H1 (cell line): ENCODE measurements at regions not wholly inside any gene's neighbourhood (a gene's known extent, or its start where the extent isn't known, plus 50 kb on each side); places are given as distances from the start of the nearest gene placed in this dataset.

ENCODE experiments used
- CTCF ChIA-PET: fragments of 300-600 bp; sonication (Branson Sonifier 250); formaldehyde crosslinking; loops from one replicate; lab custom pipeline; 2021; ENCODE audit not compliant: partially characterized antibody; lab: Charles Lee
- POLR2A ChIA-PET: fragments of 300-600 bp; sonication (Branson Sonifier 250); formaldehyde crosslinking; loops from one replicate; lab custom pipeline; 2021; ENCODE audit warnings: inconsistent platforms; ENCODE audit not compliant: partially characterized antibody; lab: Charles Lee
- DNase-seq, 2 experiments: peaks; one replicate each; pipeline versions ENCODE4 v3.0.0 to v3.0.0-alpha.2; 2010 to 2022; ENCODE audit warnings: low spot score in 2 of 2, low read depth in 1 of 2, mixed read lengths in 1 of 2
- FAIRE-seq: peaks from 2 replicates; lab custom pipeline; 2011; peaks lifted over from hg19 to GRCh38; lab: Jason Lieb, UNC
- H2AFZ ChIP-seq: 2 replicates; pipeline ENCODE4 v1.8.1; 2012; ENCODE audit warnings: low read length, inconsistent platforms
- H2AK5ac ChIP-seq: 2 replicates; pipeline ENCODE4 v1.6.1; 2013; ENCODE audit warnings: low read depth, low read length
- H2BK120ac ChIP-seq: replicated peaks from 2 replicates; pipeline ENCODE3; 2013; ENCODE audit warnings: low read depth, low read length, inconsistent platforms
- H2BK12ac ChIP-seq: 2 replicates; pipeline ENCODE4 v1.6.1; 2013; ENCODE audit warnings: low read depth, low read length
- H2BK15ac ChIP-seq: 2 replicates; pipeline ENCODE4 v1.6.1; 2013; ENCODE audit warnings: low read length
- H2BK20ac ChIP-seq: 2 replicates; pipeline ENCODE4 v1.6.1; 2013; ENCODE audit warnings: low read length
- H2BK5ac ChIP-seq: 2 replicates; pipeline ENCODE4 v1.6.1; 2013; ENCODE audit warnings: low read depth, low read length
- H3K14ac ChIP-seq: 2 replicates; pipeline ENCODE4 v1.6.1; 2013; ENCODE audit warnings: inconsistent platforms; ENCODE audit not compliant: insufficient read length
- H3K18ac ChIP-seq: 2 replicates; pipeline ENCODE4 v1.6.1; 2013; ENCODE audit warnings: low read length; ENCODE audit errors: extremely low read depth
- H3K23ac ChIP-seq: 2 replicates; pipeline ENCODE4 v1.6.1; 2013; ENCODE audit warnings: inconsistent platforms; ENCODE audit not compliant: insufficient read length
- H3K23me2 ChIP-seq: 2 replicates; pipeline ENCODE4 v1.6.1; 2013; ENCODE audit warnings: low read depth, low read length
- H3K27ac ChIP-seq: 2 replicates; pipeline ENCODE4 v1.6.1; 2011; ENCODE audit warnings: low read depth, low read length, inconsistent platforms
- H3K27me3 ChIP-seq, 4 experiments: replicated peaks in 1 of 4; 1 replicate in 1 of 4; 2 replicates in 3 of 4; pipeline versions ENCODE4 v1.6.1 to v1.8.1; 2011 to 2013; ENCODE audit warnings: low read length in 3 of 4, mild to moderate bottlenecking in 3 of 4, inconsistent platforms in 2 of 4, mixed read lengths in 2 of 4, moderate library complexity in 1 of 4; ENCODE audit not compliant: control insufficient read depth in 3 of 4, insufficient read depth in 3 of 4; ENCODE audit errors: extremely low read depth in 1 of 4
- H3K36me3 ChIP-seq, 4 experiments: 2 replicates each; pipeline versions ENCODE4 v1.6.1 to v1.8.1; 2011 to 2013; ENCODE audit warnings: mild to moderate bottlenecking in 4 of 4, low read length in 3 of 4, moderate library complexity in 2 of 4, control low read depth in 1 of 4, inconsistent platforms in 1 of 4; ENCODE audit not compliant: insufficient read depth in 4 of 4, control insufficient read depth in 2 of 4
- H3K4ac ChIP-seq: replicated peaks from 2 replicates; pipeline ENCODE3; 2013; ENCODE audit warnings: low read length, low read depth, mixed read lengths, inconsistent platforms; ENCODE audit not compliant: insufficient read length
- H3K4me1 ChIP-seq, 4 experiments: replicated peaks in 1 of 4; 1 replicate in 1 of 4; 2 replicates in 3 of 4; pipeline versions ENCODE4 v1.6.1 to v1.8.1; 2011 to 2013; ENCODE audit warnings: low read length in 3 of 4, inconsistent platforms in 2 of 4, mixed read lengths in 1 of 4; ENCODE audit not compliant: insufficient read depth in 4 of 4, control insufficient read depth in 3 of 4
- H3K4me2 ChIP-seq, 2 experiments: 2 replicates each; pipeline versions ENCODE4 v1.6.1 to v1.8.1; 2011 to 2013; ENCODE audit warnings: low read depth in 2 of 2, low read length in 2 of 2, control low read depth in 1 of 2, inconsistent platforms in 1 of 2, mild to moderate bottlenecking in 1 of 2; ENCODE audit not compliant: insufficient read depth in 1 of 2
- H3K4me3 ChIP-seq, 4 experiments: fragments of 200-600, 300-600 bp in 1 of 4; sonication (generic), shearing (Covaris generic), sonication (Bioruptor Twin) in 1 of 4; 2 replicates each; pipeline versions ENCODE4 v1.5.1 to v1.8.1; 2011 to 2016; ENCODE audit warnings: low read length in 4 of 4, low read depth in 3 of 4, control low read depth in 2 of 4, inconsistent platforms in 2 of 4, mild to moderate bottlenecking in 2 of 4, mixed read lengths in 1 of 4, moderate library complexity in 1 of 4; ENCODE audit not compliant: insufficient read depth in 2 of 4; ENCODE audit errors: extremely low read depth in 1 of 4
- H3K56ac ChIP-seq: replicated peaks from 2 replicates; pipeline ENCODE3; 2013; ENCODE audit warnings: low read depth, mild to moderate bottlenecking, mixed read lengths, low read length, inconsistent platforms; ENCODE audit not compliant: insufficient read length
- H3K79me1 ChIP-seq: 2 replicates; pipeline ENCODE4 v1.6.1; 2013; ENCODE audit warnings: low read depth, low read length, control low read depth
- H3K79me2 ChIP-seq, 2 experiments: 2 replicates each; pipeline versions ENCODE4 v1.6.1 to v1.8.1; 2012 to 2013; ENCODE audit warnings: low read length in 2 of 2, mild to moderate bottlenecking in 2 of 2, inconsistent platforms in 1 of 2; ENCODE audit not compliant: insufficient read depth in 2 of 2, control insufficient read depth in 1 of 2
- H3K9ac ChIP-seq, 4 experiments: replicated peaks in 1 of 4; 1 replicate in 1 of 4; 2 replicates in 3 of 4; pipeline versions ENCODE4 v1.6.1 to v1.8.1; 2011 to 2013; ENCODE audit warnings: low read depth in 3 of 4, low read length in 3 of 4, control low read depth in 2 of 4, mild to moderate bottlenecking in 2 of 4, moderate library complexity in 2 of 4, inconsistent platforms in 1 of 4; ENCODE audit errors: extremely low read depth in 1 of 4
- H3K9me3 ChIP-seq, 2 experiments: 2 replicates each; pipeline versions ENCODE4 v1.6.1 to v1.8.1; 2012 to 2013; ENCODE audit warnings: mild to moderate bottlenecking in 2 of 2, moderate library complexity in 2 of 2, control low read depth in 1 of 2, inconsistent platforms in 1 of 2, low read depth in 1 of 2, low read length in 1 of 2, mixed read lengths in 1 of 2; ENCODE audit not compliant: insufficient read depth in 2 of 2
- H4K20me1 ChIP-seq, 2 experiments: replicated peaks in 1 of 2; 2 replicates each; pipeline versions ENCODE3 to v1.8.1; 2011 to 2013; ENCODE audit warnings: inconsistent platforms in 2 of 2, low read length in 2 of 2, mild to moderate bottlenecking in 1 of 2; ENCODE audit not compliant: insufficient read depth in 2 of 2, control insufficient read depth in 1 of 2
- H4K5ac ChIP-seq: 2 replicates; pipeline ENCODE4 v1.6.1; 2013; ENCODE audit warnings: low read length, low read depth, mixed read lengths, inconsistent platforms; ENCODE audit not compliant: insufficient read length
- H4K8ac ChIP-seq: 2 replicates; pipeline ENCODE4 v1.8.0; 2013; ENCODE audit warnings: mild to moderate bottlenecking, moderate library complexity, low read length, inconsistent platforms; ENCODE audit not compliant: insufficient read depth; ENCODE audit errors: extremely low read depth
- H4K91ac ChIP-seq: replicated peaks from 2 replicates; pipeline ENCODE3; 2013; ENCODE audit warnings: low read length, mixed read lengths, inconsistent platforms; ENCODE audit not compliant: insufficient read length
- BRCA1 ChIP-seq: IDR thresholded peaks from 2 replicates; pipeline ENCODE4 v1.6.1; 2012; ENCODE audit warnings: low read depth, low read length, improper control_type of control experiment
- NANOG ChIP-seq: IDR thresholded peaks from 2 replicates; pipeline ENCODE4 v1.6.1; 2011; ENCODE audit warnings: low read length, low read depth, mild to moderate bottlenecking, inconsistent platforms; ENCODE audit not compliant: insufficient read depth, poor library complexity, severe bottlenecking
- SUZ12 ChIP-seq: fragments of 200-600 bp; sonication (generic); IDR thresholded peaks from 2 replicates; pipeline ENCODE4 v1.6.1; 2012; ENCODE audit warnings: mild to moderate bottlenecking, inconsistent platforms, low read length, moderate library complexity, mixed read lengths
- WGBS, 2 experiments: shearing (Covaris generic) in 1 of 2; methylation state at CpG; one replicate each; pipeline versions ENCODE4 v1.1.6 to v1.1.7; 2013 to 2015; ENCODE audit warnings: low lambda C conversion rate in 2 of 2, mixed read lengths in 2 of 2, inconsistent platforms in 1 of 2, low coverage in 1 of 2, missing lambda C conversion rate in 1 of 2; ENCODE audit not compliant: insufficient replicate concordance in 2 of 2, insufficient coverage in 1 of 2, insufficient read length in 1 of 2; ENCODE audit errors: extremely low coverage in 1 of 2, missing lambda C conversion rate in 1 of 2; 5-methylcytosine and 5-hydroxymethylcytosine counted together

DNA sequence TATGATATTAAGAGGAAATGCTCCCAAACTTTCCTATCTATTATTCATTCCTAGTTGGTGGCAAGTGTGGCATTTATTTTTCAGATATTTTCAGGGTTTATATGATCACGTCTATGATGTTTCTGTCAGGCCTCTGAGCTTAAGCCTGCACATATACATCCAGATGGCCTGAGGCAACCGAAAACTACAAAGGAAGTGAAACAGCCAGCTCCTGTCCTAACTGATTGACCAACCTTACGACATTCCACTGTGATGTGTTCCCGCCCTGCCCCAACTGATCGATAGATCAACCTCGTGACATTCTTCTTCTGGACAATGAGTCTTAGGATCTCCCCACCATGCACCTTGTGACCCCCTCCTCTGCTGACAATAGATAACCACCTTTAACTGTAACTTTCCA lies 67.6 kb upstream of the CTSO start:
- no peak overlapping the region for H2BK5ac ChIP-seq
- H3K18ac ChIP-seq: no peak overlapping the region
- H2AK5ac ChIP-seq: no peak overlapping the region
- H2BK120ac ChIP-seq: no peak overlapping the region
- H3K4me1 ChIP-seq: peaks cover 2 to 8% (median 6%) of the 10 kb centered on the region in 4 experiments; a peak in 4 of 7 replicates
- no peak overlapping the region for H2AFZ ChIP-seq
- ChIA-PET POLR2A (no interaction called here), CTCF (interaction anchor here (0.8 kb wide), 1 partner anchor 21 kb away, joined by 3 read pairs; no protein-coding TSS in a partner anchor)
- no peak overlapping the region for H3K14ac ChIP-seq
- no peak overlapping the region for H3K27ac ChIP-seq
- H3K4me2 ChIP-seq: no peak overlapping the region; a peak in 1 of 4 replicates
- FAIRE-seq (no peak), DNase-seq (no peak)
- H4K91ac ChIP-seq: peak overlapping the region; percentile 65
- H3K4ac ChIP-seq: no peak overlapping the region
- H3K23ac ChIP-seq: no peak overlapping the region
- H3K9me3 ChIP-seq: no peaks in the 10 kb centered on the region
- no peak overlapping the region for H2BK20ac ChIP-seq
- H3K79me2 ChIP-seq: no peaks in the 10 kb centered on the region
- no peak overlapping the region for H3K4me3 ChIP-seq
- H3K36me3 ChIP-seq: no peaks in the 10 kb centered on the region
- 86% methylated on average over 6 of the region's 6 CpGs; no CpG with 5 or more reads in 1 of the 2 experiments for WGBS, 2 experiments
- H4K8ac ChIP-seq: no peak overlapping the region
- no peaks in the 10 kb centered on the region for H3K23me2 ChIP-seq
- H3K79me1 ChIP-seq: no peaks in the 10 kb centered on the region
- no peak overlapping the region for H2BK12ac ChIP-seq
- no peak overlapping the region for H4K5ac ChIP-seq
- H3K9ac ChIP-seq: no peak overlapping the region
- no peak overlapping the region for H3K56ac ChIP-seq
- no peak overlapping the region for H2BK15ac ChIP-seq
- no peaks in the 10 kb centered on the region for H3K27me3 ChIP-seq
- H4K20me1 ChIP-seq: no peaks in the 10 kb centered on the region
- TF ChIP-seq BRCA1 (no peak), NANOG (no peak), SUZ12 (no peak)
